ENCODE measurements at regions not wholly inside any gene's neighbourhood (a gene's known extent, or its start where the extent isn't known, plus 50 kb on each side); places are given as distances from the start of the nearest gene placed in this dataset.

- DNase-seq: no peak
Observed at GRCh38 chr4:20412072-20412471, 160.4 kb downstream of the SLIT2 start.

GRCh38 chr4:20416800-20417199 is 165.1 kb downstream of the SLIT2 start:
- no peak for DNase-seq

- DNase-seq: no peak
Observed at GRCh38 chr4:20418861-20419451, 167.3 kb downstream of the SLIT2 start.

- no peak for DNase-seq
Observed at GRCh38 chr4:20420916-20421602, 169.4 kb downstream of the SLIT2 start.

GRCh38 chr4:20421603-20421985 is 169.9 kb downstream of the SLIT2 start:
- DNase-seq: no peak

GRCh38 chr4:20422398-20422797 is 170.7 kb downstream of the SLIT2 start:
- peak; percentile 2 to 10 for DNase-seq

- no peak for DNase-seq
Observed at GRCh38 chr4:20423420-20423819, 171.7 kb downstream of the SLIT2 start.

GRCh38 chr4:20426028-20426427 is 174.3 kb downstream of the SLIT2 start:
- no peak for DNase-seq

GRCh38 chr4:20428436-20429160 is 176.9 kb downstream of the SLIT2 start:
- no peak for DNase-seq

GRCh38 chr4:20430259-20430941 is 178.7 kb downstream of the SLIT2 start:
- no peak for DNase-seq

- no peak for DNase-seq
Observed at GRCh38 chr4:20431543-20431951, 179.8 kb downstream of the SLIT2 start.

- DNase-seq: no peak
Observed at GRCh38 chr4:20432088-20432487, 180.4 kb downstream of the SLIT2 start.

- no peak for DNase-seq
Observed at GRCh38 chr4:20433097-20433705, 181.5 kb downstream of the SLIT2 start.

GRCh38 chr4:20440170-20440569 is 188.5 kb downstream of the SLIT2 start:
- DNase-seq: no peak

GRCh38 chr4:20443015-20443805 is 191.5 kb downstream of the SLIT2 start:
- DNase-seq: no peak

GRCh38 chr4:20444599-20445337 is 193.1 kb downstream of the SLIT2 start:
- no peak for DNase-seq

GRCh38 chr4:20445933-20446723 is 194.4 kb downstream of the SLIT2 start:
- DNase-seq: no peak

- DNase-seq: no peak
Observed at GRCh38 chr4:20447103-20447502, 195.4 kb downstream of the SLIT2 start.

- no peak for DNase-seq
Observed at GRCh38 chr4:20451986-20452385, 200.3 kb downstream of the SLIT2 start.

- DNase-seq: no peak
Observed at GRCh38 chr4:20454515-20454914, 202.8 kb downstream of the SLIT2 start.

- DNase-seq: no peak
Observed at GRCh38 chr4:20456407-20456806, 204.7 kb downstream of the SLIT2 start.
